K562 (cell line): ENCODE measurements at regions not wholly inside any gene's neighbourhood (a gene's known extent, or its start where the extent isn't known, plus 50 kb on each side); places are given as distances from the start of the nearest gene placed in this dataset.

Source experiments
- ATAC-seq: fragments of 200-7000 bp; cut with Tn5 transposase; 3 replicates; pipeline ENCODE4 v1.9.1; 2020; ENCODE audit warnings: moderate library complexity
- BruUV-seq: library from RNA; stranded (reverse); fragments of 400-500 nt; replicated peaks from 2 replicates; lab custom pipeline; 2021; lab: Mats Ljungman, UMichigan
- CTCF ChIA-PET: fragments of 300-600 bp; formaldehyde crosslinking; extraction: SDS; loops from one replicate; lab custom pipeline; 2021; ENCODE audit warnings: low intra/inter-chr PET ratio; lab: Yijun Ruan, JAX
- POLR2A ChIA-PET: fragments of 300-600, 350-650 bp; sonication (Branson Sonifier 250); formaldehyde crosslinking; extraction: SDS; loops from one replicate; lab custom pipeline; 2021; ENCODE audit warnings: antibody characterized with exemption, inconsistent platforms; lab: Yijun Ruan, JAX
- DNase-seq, 4 experiments: peaks; one replicate each; pipeline versions ENCODE4 v3.0.0 to v3.0.0-alpha.2; 2011 to 2018; ENCODE audit warnings: low spot score in 3 of 4, mixed read lengths in 3 of 4; ENCODE audit errors: extremely low read depth in 1 of 4
- FAIRE-seq: peaks from 2 replicates; lab custom pipeline; 2011; peaks lifted over from hg19 to GRCh38; lab: Jason Lieb, UNC
- H2AFZ ChIP-seq: 2 replicates; pipeline ENCODE4 v1.6.0; 2011; ENCODE audit warnings: low read depth, low read length, control low read depth, inconsistent platforms
- H3K27ac ChIP-seq: fragments of 200-600 bp; 3 replicates; pipeline ENCODE4 v1.8.0; 2011; ENCODE audit warnings: low read depth, mild to moderate bottlenecking, control low read depth, inconsistent platforms, low read length, moderate library complexity, mixed read lengths; ENCODE audit errors: extremely low read depth
- H3K27me3 ChIP-seq, 2 experiments: fragments of 300-600 bp in 1 of 2; 2 replicates in 1 of 2; 3 replicates in 1 of 2; pipeline versions ENCODE4 v1.6.0 to v1.8.0; 2011; ENCODE audit warnings: inconsistent platforms in 2 of 2, low read length in 2 of 2, mild to moderate bottlenecking in 1 of 2, mixed read lengths in 1 of 2, moderate library complexity in 1 of 2; ENCODE audit not compliant: control insufficient read depth in 2 of 2, insufficient read depth in 2 of 2
- H3K36me3 ChIP-seq: fragments of 300-600 bp; 3 replicates; pipeline ENCODE4 v1.8.0; 2011; ENCODE audit warnings: mild to moderate bottlenecking, low read length, inconsistent platforms; ENCODE audit not compliant: control insufficient read depth, insufficient read depth
- H3K4me1 ChIP-seq, 2 experiments: fragments of 200-600 bp in 1 of 2; replicated peaks in 1 of 2; 2 replicates in 1 of 2; 3 replicates in 1 of 2; pipeline versions ENCODE4 v1.5.1 to v1.8.0; 2011; ENCODE audit warnings: inconsistent platforms in 2 of 2, low read length in 2 of 2, mild to moderate bottlenecking in 1 of 2, mixed read lengths in 1 of 2, moderate library complexity in 1 of 2; ENCODE audit not compliant: control insufficient read depth in 2 of 2, insufficient read depth in 2 of 2
- H3K4me2 ChIP-seq: 2 replicates; pipeline ENCODE4 v1.6.1; 2011; ENCODE audit warnings: low read length, control low read depth, inconsistent platforms, mixed read lengths; ENCODE audit not compliant: insufficient read depth
- H3K4me3 ChIP-seq: fragments of 200-600 bp; sonication (generic), shearing (Covaris generic); 2 replicates; pipeline ENCODE4 v1.5.1; 2016; ENCODE audit warnings: control low read depth, inconsistent platforms
- H3K79me2 ChIP-seq: fragments of 200-600 bp; 3 replicates; pipeline ENCODE4 v1.8.0; 2011; ENCODE audit warnings: low read length, inconsistent platforms; ENCODE audit not compliant: control insufficient read depth, insufficient read depth
- H3K9ac ChIP-seq, 2 experiments: 2 replicates each; pipeline versions ENCODE4 v1.6.0 to v1.6.1; 2011; ENCODE audit warnings: low read depth in 2 of 2, low read length in 2 of 2, control low read depth in 1 of 2, inconsistent platforms in 1 of 2, mild to moderate bottlenecking in 1 of 2, mixed read lengths in 1 of 2; ENCODE audit not compliant: insufficient read depth in 1 of 2
- H3K9me1 ChIP-seq: one replicate; pipeline ENCODE4 v1.6.0; 2011; ENCODE audit warnings: inconsistent platforms, mild to moderate bottlenecking, low read length, moderate library complexity; ENCODE audit not compliant: control insufficient read depth, insufficient read depth
- H3K9me3 ChIP-seq: replicated peaks from 2 replicates; pipeline ENCODE4 v1.5.1; 2011; ENCODE audit warnings: low read depth, low read length, inconsistent platforms; ENCODE audit not compliant: control insufficient read depth, insufficient read depth
- H4K20me1 ChIP-seq: replicated peaks from 2 replicates; pipeline ENCODE4 v1.6.1; 2011; ENCODE audit warnings: low read length, inconsistent platforms, mixed read lengths; ENCODE audit not compliant: control insufficient read depth, insufficient read depth
- BCL6 ChIP-seq: fragments of 250-450 bp; sonication (Bioruptor Pico); IDR thresholded peaks from 2 replicates; pipeline ENCODE4 v1.4.0; 2020
- BRD4 ChIP-seq: fragments of 200-600 bp; sonication (generic); IDR thresholded peaks from 2 replicates; pipeline ENCODE4 v1.6.1; 2017; ENCODE audit warnings: inconsistent platforms
- LEF1 ChIP-seq: fragments of 450-650 bp; IDR thresholded peaks from 2 replicates; pipeline ENCODE4 v1.6.1; 2016; ENCODE audit warnings: mild to moderate bottlenecking
- MAFG ChIP-seq: fragments of 450-650 bp; conservative IDR thresholded peaks from 2 replicates; pipeline ENCODE4 v1.6.1; 2016; ENCODE audit warnings: missing genetic modification characterization, missing compliant biosample characterization
- MYC ChIP-seq, 2 experiments: fragments of 250-450 bp in 1 of 2; sonication (Bioruptor Pico) in 1 of 2; IDR thresholded peaks; 2 replicates each; pipeline versions ENCODE4 v1.5.1 to v1.6.1; 2012 to 2021; ENCODE audit warnings: low read depth in 2 of 2, borderline replicate concordance in 1 of 2, improper control_type of control experiment in 1 of 2, low read length in 1 of 2, mild to moderate bottlenecking in 1 of 2, moderate library complexity in 1 of 2
- NFRKB ChIP-seq: fragments of 450-650 bp; IDR thresholded peaks from 2 replicates; pipeline ENCODE4 v1.6.1; 2016; ENCODE audit warnings: low read depth
- RBM39 ChIP-seq: fragments of 200-400 bp; formaldehyde crosslinking; optimal IDR thresholded peaks from 2 replicates; pipeline ENCODE3; 2018; ENCODE audit warnings: low read depth, low read length
- RNF219 ChIP-seq: fragments of 250-450 bp; sonication (Bioruptor Pico); IDR thresholded peaks from 2 replicates; pipeline ENCODE4 v1.5.0; 2022; ENCODE audit warnings: mild to moderate bottlenecking
- SETDB1 ChIP-seq: IDR thresholded peaks from one replicate; pipeline ENCODE4 v1.6.1; 2012; ENCODE audit warnings: low read length, control low read depth, inconsistent platforms
- SOX6 ChIP-seq: fragments of 450-650 bp; IDR thresholded peaks from 2 replicates; pipeline ENCODE4 v1.6.1; 2014; ENCODE audit warnings: mild to moderate bottlenecking
- SPI1 ChIP-seq: IDR thresholded peaks from 2 replicates; pipeline ENCODE4 v1.6.1; 2011; ENCODE audit warnings: low read depth, low read length, control low read depth, borderline replicate concordance
- ZNF140 ChIP-seq: fragments of 250-450 bp; sonication (Bioruptor Pico); IDR thresholded peaks from 2 replicates; pipeline ENCODE4 v1.8.0; 2021; ENCODE audit warnings: moderate library complexity, mild to moderate bottlenecking, inconsistent platforms
- ZNF146 ChIP-seq: IDR thresholded peaks from one replicate; pipeline ENCODE4 v1.6.1; 2018; ENCODE audit warnings: missing compliant biosample characterization; ENCODE audit not compliant: unreplicated experiment
- ZNF316 ChIP-seq: fragments of 450-650 bp; IDR thresholded peaks from 2 replicates; pipeline ENCODE4 v1.6.1; 2016
- ZNF41 ChIP-seq: fragments of 250-450 bp; sonication (Bioruptor Pico); conservative IDR thresholded peaks from 2 replicates; pipeline ENCODE4 v1.4.0; 2020; ENCODE audit warnings: mild to moderate bottlenecking
- ZNF740 ChIP-seq, 3 experiments: fragments of 200-800 bp in 1 of 3; sonication (Bioruptor generic) in 1 of 3; sonication (generic) in 1 of 3; formaldehyde crosslinking in 1 of 3; IDR thresholded peaks; 2 replicates each; pipeline versions ENCODE4 v1.6.1 to v1.8.0; 2016 to 2022; ENCODE audit warnings: mild to moderate bottlenecking in 2 of 3, missing compliant biosample characterization in 2 of 3, missing genetic modification characterization in 2 of 3, missing genetic modification reagents in 1 of 3
- WGBS: fragments of 100-300 bp; shearing (Covaris generic); methylation state at CpG from one replicate; pipeline ENCODE4 v1.1.6; 2016; ENCODE audit warnings: low coverage, mixed read lengths; ENCODE audit not compliant: insufficient coverage; ENCODE audit errors: missing lambda C conversion rate; 5-methylcytosine and 5-hydroxymethylcytosine counted together
- in situ Hi-C: fragments of 300-500 bp; cut with MboI; formaldehyde crosslinking; loops from 4 replicates; pipeline ENCODE4 v1.15.0; 2018; ENCODE audit warnings: inconsistent platforms, mixed read lengths
- intact Hi-C: fragments of 100-400 bp; cut with micrococcal nuclease; formaldehyde crosslinking; loops from 2 replicates; pipeline ENCODE4 v1.14.2; 2022

- no peaks in the 10 kb centered on the region for H3K9me3 ChIP-seq
- no peak overlapping the region for H3K27ac ChIP-seq
- CTCF ChIA-PET = no interaction called here
- no peaks in the 10 kb centered on the region for H3K36me3 ChIP-seq
- H2AFZ ChIP-seq = no peak overlapping the region
- H3K9ac ChIP-seq = no peak overlapping the region
- no peaks in the 10 kb centered on the region for H4K20me1 ChIP-seq
- DNase-seq (no peak), ATAC-seq (no peak), FAIRE-seq (no peak)
- H3K27me3 ChIP-seq = no peaks in the 10 kb centered on the region
- in situ Hi-C loops (no loop called here), intact Hi-C loops (no loop called here)
- WGBS = 0% methylated on average over 3 of the region's 3 CpGs
- BruUV-seq = no TSS peak
- POLR2A ChIA-PET = no interaction called here
- no peaks in the 10 kb centered on the region for H3K79me2 ChIP-seq
- no peak overlapping the region for H3K4me2 ChIP-seq
- H3K9me1 ChIP-seq = no peaks in the 10 kb centered on the region
- H3K4me3 ChIP-seq = no peak overlapping the region
- TF ChIP-seq SPI1 (no peak), ZNF316 (peak; percentile 50)
- no peaks in the 10 kb centered on the region for H3K4me1 ChIP-seq
Observed at GRCh38 chr13:93038187-93038586, 188.4 kb upstream of the GPC6 start.

GRCh38 chr13:93039131-93039530 is 187.5 kb upstream of the GPC6 start:
- ATAC-seq = no peak
- no TSS peak for BruUV-seq
- DNase-seq = no peak
- Histone ChIP-seq H4K20me1 (no peaks in the 10 kb centered on the region), H3K9me3 (no peaks in the 10 kb centered on the region), H3K4me3 (no peak overlapping the region), H3K4me1 (no peaks in the 10 kb centered on the region), H3K27me3 (no peaks in the 10 kb centered on the region), H2AFZ (no peak overlapping the region), H3K27ac (no peak overlapping the region), H3K9me1 (no peaks in the 10 kb centered on the region), H3K79me2 (no peaks in the 10 kb centered on the region), H3K4me2 (no peak overlapping the region), H3K9ac (no peak overlapping the region), H3K36me3 (no peaks in the 10 kb centered on the region)
- POLR2A ChIA-PET = no interaction called here
- in situ Hi-C loops = no loop called here
- 0% methylated on average over 4 of the region's 4 CpGs for WGBS
- intact Hi-C loops = no loop called here
- CTCF ChIA-PET = no interaction called here
- no peak for FAIRE-seq
- TF ChIP-seq NFRKB (no peak), MYC (IDR thresholded peaks at IDR 0.05; ENCODE audit: low read depth, low read length) (no peak), MYC (CRISPR knock-in tag; IDR thresholded peaks at IDR 0.05; ENCODE audit: borderline replicate concordance, low read depth) (no peak), RBM39 (no peak), LEF1 (no peak), ZNF740 (CRISPR knock-in tag; IDR thresholded peaks at IDR 0.05) (no peak), ZNF740 (tag; IDR thresholded peaks at IDR 0.05) (no peak), MAFG (tag) (no peak), BCL6 (CRISPR knock-in tag) (no peak), ZNF140 (CRISPR knock-in tag) (no peak), ZNF146 (no peak), BRD4 (no peak), RNF219 (CRISPR knock-in tag) (no peak), SETDB1 (no peak), SOX6 (no peak), ZNF41 (no peak)
